Stomach (tissue), 4 donors: ENCODE measurements at regions not wholly inside any gene's neighbourhood (a gene's known extent, or its start where the extent isn't known, plus 50 kb on each side); places are given as distances from the start of the nearest gene placed in this dataset.

Experiments
- EP300 ChIP-seq: sonication (generic); formaldehyde crosslinking; IDR thresholded peaks from one replicate; pipeline ENCODE4 v1.6.1; 2017; ENCODE audit warnings: antibody characterized with exemption
- POLR2A ChIP-seq, 4 donors: fragments of 450-650 bp; IDR thresholded peaks; one replicate each; pipeline ENCODE4 v1.6.1; 2016; ENCODE audit warnings: antibody characterized with exemption in 4 of 4, control low read depth in 2 of 4, mild to moderate bottlenecking in 1 of 4, moderate library complexity in 1 of 4
- POLR2AphosphoS5 ChIP-seq, 3 donors: sonication (generic); formaldehyde crosslinking; IDR thresholded peaks; one replicate each; pipeline ENCODE4 v1.6.1; 2016; ENCODE audit warnings: antibody characterized with exemption in 3 of 3
- TF ChIP-seq, protein P1 (sequence below), 7 experiments: fragments of 450-650 bp in 4 of 7; fragments of 200-600 bp in 3 of 7; sonication (generic) in 3 of 7; IDR thresholded peaks; one replicate each; pipeline ENCODE4 v1.5.1; 2016 to 2019; ENCODE audit warnings: antibody characterized with exemption in 7 of 7, control low read depth in 2 of 7, mild to moderate bottlenecking in 1 of 7

DNA sequence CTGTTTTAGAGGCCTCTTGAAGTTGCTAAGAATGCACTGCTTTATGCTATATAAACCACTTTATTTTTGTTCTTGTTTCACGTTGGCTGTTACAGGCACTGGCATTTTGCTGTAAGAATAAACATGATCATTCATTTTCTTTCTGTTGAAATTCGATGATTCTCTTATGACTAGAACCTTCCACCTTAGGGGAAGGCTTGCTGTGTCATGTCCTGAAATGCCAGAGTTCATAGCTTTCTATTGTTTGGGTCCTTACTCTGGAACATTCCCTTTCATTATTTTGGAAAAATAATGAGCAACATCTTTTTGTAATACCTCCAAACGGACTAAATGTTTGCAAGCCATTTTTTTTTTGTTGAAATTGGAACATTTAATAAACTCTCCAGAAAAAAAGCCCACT lies 495.1 kb upstream of the POT1 start:
- TF ChIP-seq, protein P1, sequence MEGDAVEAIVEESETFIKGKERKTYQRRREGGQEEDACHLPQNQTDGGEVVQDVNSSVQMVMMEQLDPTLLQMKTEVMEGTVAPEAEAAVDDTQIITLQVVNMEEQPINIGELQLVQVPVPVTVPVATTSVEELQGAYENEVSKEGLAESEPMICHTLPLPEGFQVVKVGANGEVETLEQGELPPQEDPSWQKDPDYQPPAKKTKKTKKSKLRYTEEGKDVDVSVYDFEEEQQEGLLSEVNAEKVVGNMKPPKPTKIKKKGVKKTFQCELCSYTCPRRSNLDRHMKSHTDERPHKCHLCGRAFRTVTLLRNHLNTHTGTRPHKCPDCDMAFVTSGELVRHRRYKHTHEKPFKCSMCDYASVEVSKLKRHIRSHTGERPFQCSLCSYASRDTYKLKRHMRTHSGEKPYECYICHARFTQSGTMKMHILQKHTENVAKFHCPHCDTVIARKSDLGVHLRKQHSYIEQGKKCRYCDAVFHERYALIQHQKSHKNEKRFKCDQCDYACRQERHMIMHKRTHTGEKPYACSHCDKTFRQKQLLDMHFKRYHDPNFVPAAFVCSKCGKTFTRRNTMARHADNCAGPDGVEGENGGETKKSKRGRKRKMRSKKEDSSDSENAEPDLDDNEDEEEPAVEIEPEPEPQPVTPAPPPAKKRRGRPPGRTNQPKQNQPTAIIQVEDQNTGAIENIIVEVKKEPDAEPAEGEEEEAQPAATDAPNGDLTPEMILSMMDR (IDR thresholded peaks at IDR 0.05): no peak
- TF ChIP-seq POLR2A (IDR thresholded peaks at IDR 0.05): no peak
- no peak for TF ChIP-seq EP300
- no peak for TF ChIP-seq POLR2AphosphoS5 (IDR thresholded peaks at IDR 0.05)
